H9 (cell line): ENCODE measurements at regions not wholly inside any gene's neighbourhood (a gene's known extent, or its start where the extent isn't known, plus 50 kb on each side); places are given as distances from the start of the nearest gene placed in this dataset.

ENCODE experiments used
- DNase-seq: peaks from one replicate; pipeline ENCODE4 v3.0.0-alpha.2; 2017
- H2AFZ ChIP-seq: one replicate; pipeline ENCODE4 v1.6.1; 2013; ENCODE audit warnings: mild to moderate bottlenecking, low read length, control low read depth, moderate library complexity
- H2AK5ac ChIP-seq: 2 replicates; pipeline ENCODE4 v1.6.1; 2013; ENCODE audit warnings: low read length, control low read depth, mixed read lengths; ENCODE audit not compliant: insufficient read length
- H2BK120ac ChIP-seq: one replicate; pipeline ENCODE4 v1.6.1; 2013; ENCODE audit warnings: low read depth, mild to moderate bottlenecking, low read length, control low read depth, inconsistent platforms; ENCODE audit not compliant: poor library complexity, severe bottlenecking
- H2BK12ac ChIP-seq: 2 replicates; pipeline ENCODE4 v1.6.1; 2013; ENCODE audit warnings: low read length, control low read depth, mixed read lengths, low read depth; ENCODE audit not compliant: insufficient read length
- H2BK15ac ChIP-seq: 2 replicates; pipeline ENCODE4 v1.6.1; 2013; ENCODE audit warnings: low read depth, low read length, control low read depth
- H2BK20ac ChIP-seq: one replicate; pipeline ENCODE4 v1.6.1; 2013; ENCODE audit warnings: low read depth, mild to moderate bottlenecking, low read length, control low read depth, inconsistent platforms; ENCODE audit not compliant: poor library complexity, severe bottlenecking
- H2BK5ac ChIP-seq: 2 replicates; pipeline ENCODE4 v1.6.1; 2013; ENCODE audit warnings: low read length, control low read depth, mixed read lengths; ENCODE audit not compliant: insufficient read length
- H3K14ac ChIP-seq: 2 replicates; pipeline ENCODE4 v1.6.1; 2013; ENCODE audit warnings: low read length, control low read depth; ENCODE audit not compliant: insufficient read depth
- H3K18ac ChIP-seq: 2 replicates; pipeline ENCODE4 v1.6.1; 2013; ENCODE audit warnings: low read depth, mild to moderate bottlenecking, mixed read lengths, low read length, control low read depth; ENCODE audit not compliant: insufficient read length
- H3K23ac ChIP-seq: 2 replicates; pipeline ENCODE4 v1.6.1; 2013; ENCODE audit warnings: low read length, control low read depth, mixed read lengths, low read depth; ENCODE audit not compliant: insufficient read length
- H3K23me2 ChIP-seq: 2 replicates; pipeline ENCODE4 v1.6.1; 2013; ENCODE audit warnings: low read depth, mild to moderate bottlenecking, mixed read lengths, low read length, control low read depth; ENCODE audit not compliant: insufficient read length, poor library complexity, severe bottlenecking
- H3K27ac ChIP-seq: 2 replicates; pipeline ENCODE4 v1.5.1; 2013; ENCODE audit warnings: low read length, control low read depth, mixed read lengths, low read depth; ENCODE audit not compliant: insufficient read length
- H3K27me3 ChIP-seq: 2 replicates; pipeline ENCODE4 v1.6.1; 2013; ENCODE audit warnings: low read length, control low read depth, inconsistent platforms; ENCODE audit not compliant: insufficient read depth
- H3K4ac ChIP-seq: 2 replicates; pipeline ENCODE4 v1.6.1; 2013; ENCODE audit warnings: low read depth, mild to moderate bottlenecking, control low read depth, inconsistent platforms, low read length, moderate library complexity
- H3K4me1 ChIP-seq: 2 replicates; pipeline ENCODE4 v1.6.1; 2013; ENCODE audit warnings: low read length, control low read depth, inconsistent platforms; ENCODE audit not compliant: insufficient read depth
- H3K4me2 ChIP-seq: 2 replicates; pipeline ENCODE4 v1.6.1; 2013; ENCODE audit warnings: low read length, control low read depth, mixed read lengths; ENCODE audit not compliant: insufficient read length, insufficient read depth
- H3K56ac ChIP-seq: 2 replicates; pipeline ENCODE4 v1.6.1; 2013; ENCODE audit warnings: low read depth, mild to moderate bottlenecking, mixed read lengths, low read length, control low read depth; ENCODE audit not compliant: insufficient read length
- H3K79me1 ChIP-seq: 2 replicates; pipeline ENCODE4 v1.6.1; 2013; ENCODE audit warnings: low read depth, mild to moderate bottlenecking, moderate library complexity, low read length, control low read depth, inconsistent platforms; ENCODE audit not compliant: insufficient read depth, poor library complexity, severe bottlenecking
- H3K79me2 ChIP-seq: 2 replicates; pipeline ENCODE4 v1.6.1; 2013; ENCODE audit warnings: low read length, control low read depth, inconsistent platforms; ENCODE audit not compliant: insufficient read depth
- H3K9ac ChIP-seq: 2 replicates; pipeline ENCODE4 v1.6.1; 2013; ENCODE audit warnings: low read length, control low read depth, mixed read lengths; ENCODE audit not compliant: insufficient read length; ENCODE audit errors: extremely low read depth
- H3K9me3 ChIP-seq: one replicate; pipeline ENCODE4 v1.6.1; 2013; ENCODE audit warnings: low read depth, low read length, inconsistent platforms; ENCODE audit not compliant: control insufficient read depth
- H3T11ph ChIP-seq: one replicate; pipeline ENCODE4 v1.6.1; 2013; ENCODE audit warnings: mild to moderate bottlenecking, low read length, control low read depth, inconsistent platforms
- H4K20me1 ChIP-seq: one replicate; pipeline ENCODE4 v1.6.1; 2013; ENCODE audit not compliant: control insufficient read depth, insufficient read length, insufficient read depth
- H4K5ac ChIP-seq: 2 replicates; pipeline ENCODE4 v1.6.1; 2013; ENCODE audit warnings: low read depth, mild to moderate bottlenecking, mixed read lengths, low read length, control low read depth; ENCODE audit not compliant: insufficient read length
- H4K8ac ChIP-seq: replicated peaks from 2 replicates; pipeline ENCODE4 v1.6.1; 2013; ENCODE audit warnings: low read length, control low read depth, mixed read lengths, low read depth; ENCODE audit not compliant: insufficient read length
- H4K91ac ChIP-seq: 2 replicates; pipeline ENCODE4 v1.6.1; 2013; ENCODE audit warnings: low read depth, mild to moderate bottlenecking, moderate library complexity, mixed read lengths, low read length, control low read depth; ENCODE audit not compliant: insufficient read length
- H3K27ac Mint-ChIP-seq, 3 experiments: 2 replicates in 2 of 3; 3 replicates in 1 of 3; pipeline ENCODE4 v1.8.0; 2020 to 2021; ENCODE audit warnings: mixed read lengths in 3 of 3, mild to moderate bottlenecking in 1 of 3, moderate library complexity in 1 of 3
- H3K27me3 Mint-ChIP-seq: 2 replicates; pipeline ENCODE4 v1.8.0; 2021; ENCODE audit warnings: low read depth, mild to moderate bottlenecking, moderate library complexity, mixed read lengths
- H3K36me3 Mint-ChIP-seq, 3 experiments: 2 replicates in 2 of 3; 3 replicates in 1 of 3; pipeline ENCODE4 v1.8.0; 2020 to 2021; ENCODE audit warnings: low read depth in 3 of 3, mixed read lengths in 3 of 3; ENCODE audit not compliant: insufficient read depth in 1 of 3
- H3K4me1 Mint-ChIP-seq, 2 experiments: 2 replicates each; pipeline ENCODE4 v1.8.0; 2020; ENCODE audit warnings: mixed read lengths in 2 of 2
- H3K4me3 Mint-ChIP-seq, 2 experiments: 2 replicates in 1 of 2; 3 replicates in 1 of 2; pipeline ENCODE4 v1.8.0; 2020 to 2021; ENCODE audit warnings: mild to moderate bottlenecking in 2 of 2, mixed read lengths in 2 of 2, moderate library complexity in 1 of 2
- H3K9me3 Mint-ChIP-seq, 2 experiments: 2 replicates in 1 of 2; 3 replicates in 1 of 2; pipeline ENCODE4 v1.8.0; 2020; ENCODE audit warnings: mild to moderate bottlenecking in 2 of 2, mixed read lengths in 2 of 2, moderate library complexity in 1 of 2
- WGBS: extraction: QIAGEN DNeasy Blood & Tissue Kit; methylation state at CpG from one replicate; pipeline ENCODE4 v1.1.7; 2013; ENCODE audit warnings: missing lambda C conversion rate, low lambda C conversion rate, mixed read lengths; ENCODE audit not compliant: insufficient read length; ENCODE audit errors: extremely low coverage; 5-methylcytosine and 5-hydroxymethylcytosine counted together
- TF ChIP-seq, protein P1 (sequence below): fragments of 200-600 bp; sonication (generic); conservative IDR thresholded peaks from 3 replicates; pipeline ENCODE4 v1.8.0; 2021; ENCODE audit warnings: antibody characterized with exemption, mild to moderate bottlenecking

DNA sequence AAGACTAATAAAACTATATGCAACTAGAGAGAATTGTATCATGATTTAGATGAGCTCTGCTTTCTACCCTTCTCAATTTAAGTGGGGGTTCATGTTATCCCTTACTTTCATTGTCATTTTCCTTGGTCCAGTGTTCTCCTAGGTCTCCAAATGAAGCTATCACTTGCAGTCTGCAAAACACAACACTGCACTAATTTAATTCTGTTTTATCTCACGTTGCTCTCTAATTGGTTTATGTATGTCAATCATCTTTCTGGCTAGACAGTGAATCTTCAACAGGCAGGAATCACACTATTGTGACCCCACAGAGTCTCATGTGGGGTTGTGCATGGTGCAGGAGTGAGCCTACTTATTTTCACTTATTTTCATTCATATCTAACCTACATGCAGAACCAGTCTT lies 348.3 kb upstream of the SYT4 start:
- DNase-seq, result no peak
- H3K4me1 ChIP-seq, result no peaks in the 10 kb centered on the region
- H3K4me3 Mint-ChIP-seq, result no peak overlapping the region
- no CpG with 5 or more reads among the region's 1 CpG for WGBS
- no peak overlapping the region for H3K4me2 ChIP-seq
- H3K18ac ChIP-seq, result no peak overlapping the region
- no peaks in the 10 kb centered on the region for H3K23me2 ChIP-seq
- no peak overlapping the region for H3K14ac ChIP-seq
- H2BK20ac ChIP-seq, result no peak overlapping the region
- no peak overlapping the region for H3K9ac ChIP-seq
- no peak overlapping the region for H4K5ac ChIP-seq
- no peaks in the 10 kb centered on the region for H3K9me3 ChIP-seq
- H3K23ac ChIP-seq, result no peak overlapping the region
- no peaks in the 10 kb centered on the region for H3K79me1 ChIP-seq
- no peaks in the 10 kb centered on the region for H3K79me2 ChIP-seq
- H2BK12ac ChIP-seq, result no peak overlapping the region
- no peaks in the 10 kb centered on the region for H3K27me3 Mint-ChIP-seq
- no peak overlapping the region for H2BK5ac ChIP-seq
- H3K9me3 Mint-ChIP-seq, result no peaks in the 10 kb centered on the region
- H3K56ac ChIP-seq, result no peak overlapping the region
- no peak overlapping the region for H4K91ac ChIP-seq
- peaks cover 0 to 2% of the 10 kb centered on the region in 2 experiments; a peak in 1 of 4 replicates for H3K4me1 Mint-ChIP-seq
- TF ChIP-seq, protein P1, sequence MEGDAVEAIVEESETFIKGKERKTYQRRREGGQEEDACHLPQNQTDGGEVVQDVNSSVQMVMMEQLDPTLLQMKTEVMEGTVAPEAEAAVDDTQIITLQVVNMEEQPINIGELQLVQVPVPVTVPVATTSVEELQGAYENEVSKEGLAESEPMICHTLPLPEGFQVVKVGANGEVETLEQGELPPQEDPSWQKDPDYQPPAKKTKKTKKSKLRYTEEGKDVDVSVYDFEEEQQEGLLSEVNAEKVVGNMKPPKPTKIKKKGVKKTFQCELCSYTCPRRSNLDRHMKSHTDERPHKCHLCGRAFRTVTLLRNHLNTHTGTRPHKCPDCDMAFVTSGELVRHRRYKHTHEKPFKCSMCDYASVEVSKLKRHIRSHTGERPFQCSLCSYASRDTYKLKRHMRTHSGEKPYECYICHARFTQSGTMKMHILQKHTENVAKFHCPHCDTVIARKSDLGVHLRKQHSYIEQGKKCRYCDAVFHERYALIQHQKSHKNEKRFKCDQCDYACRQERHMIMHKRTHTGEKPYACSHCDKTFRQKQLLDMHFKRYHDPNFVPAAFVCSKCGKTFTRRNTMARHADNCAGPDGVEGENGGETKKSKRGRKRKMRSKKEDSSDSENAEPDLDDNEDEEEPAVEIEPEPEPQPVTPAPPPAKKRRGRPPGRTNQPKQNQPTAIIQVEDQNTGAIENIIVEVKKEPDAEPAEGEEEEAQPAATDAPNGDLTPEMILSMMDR, result no peak
- H2AK5ac ChIP-seq, result no peak overlapping the region
- H3K27ac ChIP-seq, result no peak overlapping the region
- H3K4ac ChIP-seq, result no peak overlapping the region
- H2BK15ac ChIP-seq, result no peak overlapping the region
- no peak overlapping the region for H4K8ac ChIP-seq
- H3K27ac Mint-ChIP-seq, result no peak overlapping the region
- H3T11ph ChIP-seq, result no peak overlapping the region
- H2AFZ ChIP-seq, result no peak overlapping the region
- H4K20me1 ChIP-seq, result no peaks in the 10 kb centered on the region
- no peaks in the 10 kb centered on the region for H3K36me3 Mint-ChIP-seq
- H2BK120ac ChIP-seq, result no peak overlapping the region
- no peaks in the 10 kb centered on the region; the same call in 1 of the 2 replicates for H3K27me3 ChIP-seq
